GM12873 (cell line): ENCODE measurements at regions not wholly inside any gene's neighbourhood (a gene's known extent, or its start where the extent isn't known, plus 50 kb on each side); places are given as distances from the start of the nearest gene placed in this dataset.
A peak's percentile ranks its signal among the peaks of the same experiment; 100 is the strongest.

ENCODE experiments used
- CTCF ChIP-seq: IDR thresholded peaks from 2 replicates; pipeline ENCODE4 v1.5.1; 2012; ENCODE audit warnings: low read depth, mild to moderate bottlenecking, moderate library complexity, low read length, control low read depth; ENCODE audit not compliant: insufficient read depth; ENCODE audit errors: missing control alignments

GRCh38 chr2:146950361-146950760 is 894.5 kb upstream of the ACVR2A start:
- no peak for TF ChIP-seq CTCF

- TF ChIP-seq CTCF = no peak
Observed at GRCh38 chr2:146949400-146949799, 895.4 kb upstream of the ACVR2A start.

- no peak for TF ChIP-seq CTCF
Observed at GRCh38 chr2:146944601-146945000, 900.2 kb upstream of the ACVR2A start.

- no peak for TF ChIP-seq CTCF
Observed at GRCh38 chr2:146939991-146940685, 904.7 kb upstream of the ACVR2A start.

- no peak for TF ChIP-seq CTCF
Observed at GRCh38 chr2:146934921-146935320, 909.9 kb upstream of the ACVR2A start.

- TF ChIP-seq CTCF = no peak
Observed at GRCh38 chr2:146931109-146931508, 913.7 kb upstream of the ACVR2A start.

GRCh38 chr2:146927080-146927711 is 917.6 kb upstream of the ACVR2A start:
- peak; percentile 59 for TF ChIP-seq CTCF
